GM19351 (cell line): ENCODE measurements at regions not wholly inside any gene's neighbourhood (a gene's known extent, or its start where the extent isn't known, plus 50 kb on each side); places are given as distances from the start of the nearest gene placed in this dataset.

ENCODE experiments used
- ATAC-seq: cut with Tn5 transposase; IDR thresholded peaks from one replicate; pipeline ENCODE4 v1.9.1; 2021; ENCODE audit warnings: mild to moderate bottlenecking, moderate library complexity; ENCODE audit not compliant: unreplicated experiment

DNA sequence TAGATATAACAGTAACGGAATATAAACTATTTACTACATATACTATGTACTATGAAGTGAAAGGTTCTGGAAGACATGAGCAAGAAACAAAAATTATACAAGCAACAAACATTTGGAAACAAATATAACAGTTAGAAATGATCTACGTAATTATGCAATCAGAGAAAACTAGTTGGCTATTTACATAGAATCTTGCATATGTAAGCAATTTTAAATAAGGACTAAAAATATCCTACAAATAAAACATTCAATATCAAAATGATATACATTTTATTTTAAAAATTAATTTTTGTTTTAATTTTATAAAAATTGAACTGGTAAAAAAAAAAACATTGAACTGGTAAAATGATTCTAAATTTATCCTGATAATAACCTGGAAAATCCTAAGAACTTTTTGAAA, 642.5 kb upstream of the PCDH10 start:
- no peak for ATAC-seq

- no peak for ATAC-seq
These were observed 635.6 kb upstream of the PCDH10 start for GRCh38 chr4:132513491-132513890.

DNA sequence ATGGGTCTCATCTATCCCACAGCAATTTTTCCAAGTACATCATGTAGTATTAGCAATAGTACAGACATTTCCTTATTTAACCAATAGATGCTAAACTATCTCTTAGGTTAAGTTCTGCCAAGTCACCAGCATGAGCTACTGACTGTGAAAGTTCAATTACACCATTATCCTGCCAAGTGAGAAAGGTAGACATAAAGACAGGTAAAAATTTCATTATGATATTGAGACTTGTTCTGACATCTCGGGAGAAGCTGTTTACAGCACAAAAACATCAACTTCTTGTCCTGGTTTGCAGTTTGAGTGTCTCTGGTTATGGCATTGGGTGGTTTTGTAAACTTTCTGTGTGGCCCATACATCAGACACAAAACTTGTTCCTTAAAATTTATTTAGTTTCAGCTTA, 622.4 kb upstream of the PCDH10 start:
- ATAC-seq: no peak

DNA sequence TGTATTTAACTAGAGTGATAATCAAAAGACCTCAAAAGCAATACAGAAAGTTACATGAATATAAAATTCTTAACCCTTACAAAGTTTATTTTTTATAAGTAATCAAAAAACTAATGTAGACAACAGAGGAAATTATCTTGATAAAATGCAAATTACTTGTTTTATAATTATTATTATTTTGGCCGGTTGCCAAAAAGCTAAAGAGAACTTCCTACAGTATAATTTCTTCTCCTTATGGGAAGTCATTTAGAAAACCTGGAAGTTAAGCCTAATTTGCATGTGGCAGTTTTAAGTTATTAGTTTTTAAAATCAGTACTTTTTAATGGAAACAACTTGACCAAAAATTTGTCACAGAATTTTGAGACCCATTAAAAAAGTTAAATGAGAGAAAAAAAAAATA, 621.3 kb upstream of the PCDH10 start:
- no peak for ATAC-seq

DNA sequence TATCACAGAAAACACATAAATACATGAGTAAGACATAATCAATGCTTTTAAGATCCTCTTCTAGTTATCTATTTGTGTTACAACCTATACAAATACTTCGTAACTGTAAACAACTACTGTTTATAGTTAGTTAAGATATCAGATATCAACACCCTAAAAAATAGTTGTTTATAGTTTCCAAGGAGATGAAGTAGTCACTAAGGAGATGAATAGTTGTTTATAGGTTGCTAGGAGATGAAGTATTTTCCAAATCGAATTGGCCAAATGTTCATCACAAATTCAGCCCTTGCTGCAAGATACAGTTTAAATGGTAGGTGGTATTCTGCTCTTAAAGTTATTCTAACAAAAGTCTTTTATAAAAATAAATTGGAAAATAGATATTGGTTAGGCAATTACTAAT, 618.2 kb upstream of the PCDH10 start:
- no peak for ATAC-seq

- ATAC-seq: no peak
These were observed 608.8 kb upstream of the PCDH10 start for GRCh38 chr4:132540268-132540667.

DNA sequence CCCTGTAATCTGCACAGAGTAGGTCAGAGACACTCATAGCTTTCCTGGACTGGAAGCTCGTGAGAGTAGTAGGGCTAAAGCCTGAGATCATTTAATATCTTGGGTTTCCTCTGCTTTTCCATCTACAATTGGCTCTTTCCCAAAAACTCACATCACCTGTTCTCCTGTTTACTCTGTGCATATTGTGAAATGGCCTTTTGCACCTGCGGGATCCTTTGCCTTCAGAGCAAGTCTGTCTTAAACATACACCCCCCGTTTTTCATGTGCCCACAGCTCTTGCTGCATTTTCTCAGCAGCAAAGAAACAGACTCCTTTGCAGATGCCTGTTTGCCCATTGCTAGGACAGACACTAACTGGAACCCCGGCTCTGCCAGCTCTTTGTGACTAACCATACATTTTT, 608.3 kb upstream of the PCDH10 start:
- ATAC-seq: no peak

GRCh38 chr4:132542228-132542627, 606.9 kb upstream of the PCDH10 start:
- no peak for ATAC-seq

DNA sequence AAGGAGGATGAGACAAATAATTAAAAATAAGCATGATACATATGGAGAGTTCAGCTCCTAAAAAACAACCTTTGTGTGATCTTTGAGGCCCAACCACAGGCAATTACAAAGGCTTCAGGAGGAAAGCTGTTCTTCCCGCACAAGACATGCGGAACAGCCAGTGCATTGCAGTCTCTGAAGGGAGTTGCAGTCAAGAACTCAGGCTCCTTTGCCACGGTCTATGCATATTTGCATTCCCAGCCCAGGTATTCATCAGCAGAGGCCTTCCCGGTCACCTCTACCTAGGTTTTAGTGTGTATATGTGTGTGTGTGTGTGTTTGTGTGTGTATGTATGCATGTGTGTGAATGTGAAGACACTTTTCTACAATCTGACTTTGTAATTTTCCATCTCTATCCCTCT, 600.6 kb upstream of the PCDH10 start:
- no peak for ATAC-seq

DNA sequence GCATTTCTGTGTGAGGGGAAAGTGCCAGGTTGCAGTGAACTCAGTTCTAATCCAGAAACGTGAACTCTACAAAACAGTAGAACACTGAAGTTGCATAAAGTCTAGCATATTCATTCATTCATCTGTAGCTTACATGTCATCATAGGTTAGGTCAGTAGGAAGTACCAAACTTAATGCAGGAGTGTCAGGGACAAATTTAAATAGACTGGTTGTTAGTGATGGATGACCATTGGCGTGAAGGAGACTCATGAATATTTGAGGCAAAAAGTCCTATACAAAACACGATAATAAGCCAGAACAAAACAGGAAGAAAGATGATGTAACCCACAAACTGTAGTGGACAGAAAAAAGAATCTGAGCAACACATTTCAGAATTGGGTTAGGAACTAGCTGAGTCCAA, 592.8 kb upstream of the PCDH10 start:
- no peak for ATAC-seq

DNA sequence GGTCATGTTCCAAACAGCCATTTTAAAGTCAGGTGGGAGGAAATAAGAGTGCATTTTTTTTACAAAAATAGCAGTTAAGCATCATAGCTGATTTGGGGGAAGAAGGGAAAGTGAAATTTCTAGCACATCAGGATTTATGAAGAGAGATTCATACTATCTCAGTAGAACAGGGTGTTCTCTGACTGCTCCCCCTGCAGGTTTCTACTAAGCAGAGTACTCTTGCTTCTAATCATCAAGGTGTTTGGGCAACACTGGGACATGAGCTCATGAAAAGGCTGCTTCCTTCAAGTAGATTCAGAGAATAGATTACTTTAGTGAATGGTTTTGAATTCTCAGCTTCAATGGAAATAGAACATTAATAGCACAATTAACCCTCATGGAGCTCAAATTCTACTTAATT, 591.4 kb upstream of the PCDH10 start:
- ATAC-seq: no peak

- no peak for ATAC-seq
These were observed 584.2 kb upstream of the PCDH10 start for GRCh38 chr4:132564920-132565319.

DNA sequence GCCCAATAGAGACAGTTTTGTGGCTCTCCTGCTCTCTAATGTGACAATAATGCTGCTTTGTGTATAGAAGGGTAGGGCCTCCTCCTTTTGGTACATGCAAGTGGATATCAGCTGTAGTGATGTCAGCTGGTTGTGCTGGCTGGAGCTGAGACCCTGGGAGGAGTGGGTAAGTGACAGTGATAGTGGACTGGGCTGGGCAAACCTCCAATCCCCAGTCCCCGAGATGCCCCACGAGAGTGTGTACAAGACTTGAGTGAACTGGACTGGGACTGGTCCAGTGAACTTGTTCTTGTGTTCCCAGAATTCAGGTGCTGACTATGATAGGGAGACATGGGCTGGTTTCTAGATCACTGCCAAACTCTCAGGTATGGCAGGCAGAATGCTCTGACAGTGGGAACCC, 583.6 kb upstream of the PCDH10 start:
- no peak for ATAC-seq

GRCh38 chr4:132572210-132572609, 576.9 kb upstream of the PCDH10 start:
- ATAC-seq: no peak

DNA sequence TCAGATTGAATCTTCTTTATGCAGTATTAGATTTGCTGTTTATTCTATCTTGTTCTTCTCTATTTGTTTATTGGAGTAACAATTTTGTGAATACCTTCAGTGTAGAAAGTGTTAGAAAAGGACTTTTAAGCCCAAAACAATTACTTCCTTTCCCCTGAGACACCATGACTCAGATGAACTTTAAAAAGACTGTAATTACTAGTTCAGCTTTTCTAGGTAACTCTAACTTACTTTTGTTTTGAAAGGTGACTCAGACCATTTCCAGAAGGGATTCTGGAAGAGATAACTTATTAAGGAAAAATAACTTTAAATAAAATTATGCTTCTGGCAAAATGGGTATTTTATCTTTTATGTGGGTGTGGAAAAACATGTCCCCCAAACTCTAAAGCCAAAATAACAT, 561.5 kb upstream of the PCDH10 start:
- no peak for ATAC-seq

- ATAC-seq: no peak
These were observed 556.8 kb upstream of the PCDH10 start for GRCh38 chr4:132592340-132592739.

DNA sequence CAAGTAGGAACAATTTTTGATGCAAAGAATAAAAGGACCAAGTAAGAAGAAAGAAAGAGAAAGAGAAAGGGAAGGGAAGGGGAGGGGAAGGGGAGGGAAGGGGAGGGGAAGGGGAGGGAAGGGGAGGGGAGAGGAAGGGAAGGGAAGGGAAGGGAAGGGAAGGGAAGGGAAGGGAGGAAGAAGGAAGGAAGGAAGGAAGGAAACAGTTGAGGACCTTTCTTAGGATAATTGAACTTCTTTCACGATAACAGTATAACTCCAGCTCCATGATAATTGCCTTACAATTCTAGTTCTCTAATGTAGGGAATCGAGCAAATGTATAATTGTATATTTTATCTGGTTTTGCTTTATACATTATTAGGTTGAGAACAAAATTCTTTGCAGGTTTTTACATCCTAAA, 556.2 kb upstream of the PCDH10 start:
- ATAC-seq: no peak

GRCh38 chr4:132593717-132594400, 555.2 kb upstream of the PCDH10 start:
- ATAC-seq: no peak

DNA sequence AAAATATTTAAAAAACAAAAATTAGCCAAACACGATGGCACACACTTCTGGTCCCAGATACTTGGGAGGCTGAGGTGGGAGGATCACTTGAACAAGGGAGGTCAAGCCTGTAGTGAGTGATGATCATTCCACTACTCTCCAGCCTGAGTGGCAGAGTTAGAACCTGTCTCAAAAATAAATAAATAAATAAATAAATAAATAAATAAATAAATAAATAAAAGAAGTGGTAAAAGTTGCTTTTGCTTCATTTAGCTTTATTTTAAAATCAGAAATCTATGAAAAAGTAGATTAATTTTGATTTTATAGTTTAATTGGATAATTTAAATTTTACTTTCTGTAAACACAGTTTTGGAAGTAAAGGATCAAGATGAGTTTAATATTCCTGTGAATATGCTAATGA, 552.9 kb upstream of the PCDH10 start:
- no peak for ATAC-seq

GRCh38 chr4:132605551-132605950, 543.5 kb upstream of the PCDH10 start:
- no peak for ATAC-seq

DNA sequence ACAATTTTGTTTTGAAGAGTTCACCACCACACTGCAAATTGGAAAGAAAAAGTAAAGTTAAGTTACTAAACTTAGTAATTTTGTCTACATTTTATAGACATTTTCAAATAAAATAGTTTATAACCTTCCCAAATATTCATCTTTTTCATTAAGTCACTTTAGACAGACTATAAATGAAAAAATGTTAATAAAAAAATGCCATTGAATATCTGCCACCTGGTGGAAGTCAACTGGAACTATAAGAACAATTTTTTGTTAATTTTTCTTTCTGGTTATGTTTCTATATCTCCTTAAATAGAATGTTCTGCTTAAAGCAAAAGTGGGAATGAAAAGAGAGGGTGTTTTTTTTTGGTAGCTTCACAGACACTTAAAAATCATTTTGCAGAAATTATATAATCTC, 534.4 kb upstream of the PCDH10 start:
- no peak for ATAC-seq

GRCh38 chr4:132619968-132620367, 529.1 kb upstream of the PCDH10 start:
- ATAC-seq: no peak

DNA sequence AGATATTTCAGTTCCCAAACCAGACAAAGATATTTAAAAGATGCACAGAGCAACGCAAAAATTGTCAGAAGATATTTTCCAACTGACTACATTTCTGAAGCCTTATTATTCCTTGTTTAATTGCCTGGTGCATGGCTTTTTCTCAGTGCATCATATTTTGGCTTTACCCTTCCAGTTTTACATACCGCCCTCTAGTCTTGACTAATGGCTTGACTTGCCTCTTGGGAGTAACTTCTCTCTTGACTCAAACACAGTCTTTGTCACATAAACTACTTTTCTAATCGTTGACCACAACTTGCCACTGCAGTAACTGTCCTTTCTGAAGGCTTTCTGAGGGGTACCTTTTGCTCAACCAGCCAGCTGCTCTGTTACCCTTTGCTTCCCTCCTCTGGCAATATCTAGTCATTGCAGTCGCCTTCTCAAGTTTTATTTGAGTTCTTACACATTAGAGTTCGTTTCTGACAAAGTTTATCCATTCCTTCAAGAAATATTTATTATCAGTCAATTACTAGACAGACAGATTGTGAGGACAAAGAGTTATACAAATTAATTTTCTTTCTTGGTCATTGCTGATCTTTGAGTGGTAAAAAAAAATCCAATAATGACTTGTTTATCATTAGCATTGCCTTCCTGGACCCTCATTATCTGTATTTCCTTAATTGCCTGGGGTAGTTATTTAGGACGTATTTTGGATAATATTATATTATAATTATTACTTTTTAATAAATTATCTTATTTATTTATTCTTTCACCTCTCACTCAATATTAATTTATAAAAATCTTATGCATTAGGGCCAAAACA, 506.9 kb upstream of the PCDH10 start:
- ATAC-seq: peak; percentile 60
